GM23338 (cell line): ENCODE measurements at regions not wholly inside any gene's neighbourhood (a gene's known extent, or its start where the extent isn't known, plus 50 kb on each side); places are given as distances from the start of the nearest gene placed in this dataset.

ENCODE experiments used
- ATAC-seq: fragments of 200-7000 bp; cut with Tn5 transposase; 3 replicates; pipeline ENCODE4 v1.9.1; 2020
- DNase-seq: peaks from one replicate; pipeline ENCODE4 v3.0.0-alpha.2; 2015; ENCODE audit warnings: low spot score
- H2AFZ ChIP-seq: fragments of 200-600 bp; sonication (generic); 2 replicates; pipeline ENCODE4 v1.8.0; 2016; ENCODE audit warnings: antibody characterized with exemption, mild to moderate bottlenecking, moderate library complexity
- H3F3A ChIP-seq: fragments of 200-600 bp; sonication (generic); replicated peaks from 2 replicates; pipeline ENCODE4 v1.8.0; 2017; ENCODE audit warnings: antibody characterized with exemption, mixed run types, low read depth
- H3K27ac ChIP-seq: fragments of 200-600 bp; sonication (generic); 2 replicates; pipeline ENCODE4 v1.6.1; 2016; ENCODE audit warnings: low read depth
- H3K27me3 ChIP-seq: fragments of 200-600 bp; sonication (generic); 2 replicates; pipeline ENCODE4 v1.8.0; 2016; ENCODE audit warnings: mild to moderate bottlenecking, mixed run types, moderate library complexity; ENCODE audit not compliant: insufficient read depth
- H3K36me3 ChIP-seq: fragments of 200-600 bp; sonication (generic); 2 replicates; pipeline ENCODE4 v1.8.0; 2016; ENCODE audit warnings: mild to moderate bottlenecking; ENCODE audit not compliant: insufficient read depth
- H3K4me1 ChIP-seq: fragments of 200-600 bp; sonication (generic); 2 replicates; pipeline ENCODE4 v1.8.0; 2016; ENCODE audit warnings: mild to moderate bottlenecking, moderate library complexity; ENCODE audit not compliant: insufficient read depth
- H3K4me2 ChIP-seq: fragments of 200-600 bp; sonication (generic); 2 replicates; pipeline ENCODE4 v1.7.1; 2017; ENCODE audit warnings: mixed run types
- H3K4me3 ChIP-seq: fragments of 200-600 bp; sonication (generic); 2 replicates; pipeline ENCODE4 v1.6.1; 2016; ENCODE audit warnings: mixed run types
- H3K79me2 ChIP-seq: fragments of 200-600 bp; sonication (generic); replicated peaks from 2 replicates; pipeline ENCODE4 v1.8.0; 2017; ENCODE audit warnings: mild to moderate bottlenecking; ENCODE audit not compliant: insufficient read depth
- H3K9me2 ChIP-seq: fragments of 200-600 bp; sonication (generic); 2 replicates; pipeline ENCODE4 v1.8.0; 2017; ENCODE audit not compliant: insufficient read depth
- H4K20me1 ChIP-seq: fragments of 200-600 bp; sonication (generic); replicated peaks from 2 replicates; pipeline ENCODE4 v1.8.0; 2017; ENCODE audit warnings: mild to moderate bottlenecking; ENCODE audit not compliant: insufficient read depth
- H3K27ac Mint-ChIP-seq: 2 replicates; pipeline ENCODE4 v1.8.0; 2020; ENCODE audit warnings: inconsistent platforms, mild to moderate bottlenecking, moderate library complexity, mixed read lengths
- H3K27me3 Mint-ChIP-seq: 3 replicates; pipeline ENCODE4 v1.8.0; 2022; ENCODE audit warnings: low read depth, mild to moderate bottlenecking, moderate library complexity, mixed read lengths, inconsistent platforms; ENCODE audit not compliant: insufficient read depth, poor library complexity
- H3K36me3 Mint-ChIP-seq: 3 replicates; pipeline ENCODE4 v1.8.0; 2021; ENCODE audit warnings: low read depth, mild to moderate bottlenecking, inconsistent platforms, moderate library complexity, mixed read lengths
- H3K4me1 Mint-ChIP-seq: 3 replicates; pipeline ENCODE4 v1.8.0; 2020; ENCODE audit warnings: mild to moderate bottlenecking, inconsistent platforms, mixed read lengths
- H3K4me3 Mint-ChIP-seq: 3 replicates; pipeline ENCODE4 v1.8.0; 2021; ENCODE audit warnings: moderate library complexity, mild to moderate bottlenecking, inconsistent platforms, mixed read lengths
- H3K9me3 Mint-ChIP-seq: 3 replicates; pipeline ENCODE4 v1.8.0; 2020; ENCODE audit warnings: moderate library complexity, mild to moderate bottlenecking, inconsistent platforms, mixed read lengths
- CREB1 ChIP-seq: fragments of 250-450 bp; sonication (Bioruptor Pico); IDR thresholded peaks from 2 replicates; pipeline ENCODE4 v1.5.0; 2020; ENCODE audit warnings: low read depth, mild to moderate bottlenecking, moderate library complexity
- ETS1 ChIP-seq: IDR thresholded peaks from 2 replicates; pipeline ENCODE4 v1.6.1; 2016; ENCODE audit warnings: antibody characterized with exemption
- EZH2 ChIP-seq: fragments of 200-600 bp; sonication (generic); IDR thresholded peaks from one replicate; pipeline ENCODE4 v1.8.0; 2017; ENCODE audit warnings: antibody characterized with exemption, mild to moderate bottlenecking, low read depth; ENCODE audit not compliant: unreplicated experiment
- EZH2phosphoT487 ChIP-seq: fragments of 200-600 bp; sonication (generic); IDR thresholded peaks from one replicate; pipeline ENCODE4 v1.8.1; 2018; ENCODE audit warnings: antibody characterized with exemption; ENCODE audit not compliant: unreplicated experiment
- JUNB ChIP-seq: IDR thresholded peaks from one replicate; pipeline ENCODE4 v1.6.1; 2016; ENCODE audit warnings: antibody characterized with exemption; ENCODE audit not compliant: unreplicated experiment
- NANOG ChIP-seq: IDR thresholded peaks from 2 replicates; pipeline ENCODE4 v1.6.1; 2016; ENCODE audit warnings: antibody characterized with exemption, borderline replicate concordance
- POLR2AphosphoS5 ChIP-seq: IDR thresholded peaks from 2 replicates; pipeline ENCODE4 v1.6.1; 2016; ENCODE audit warnings: antibody characterized with exemption, low read depth
- STAT1 ChIP-seq: IDR thresholded peaks from one replicate; pipeline ENCODE4 v1.6.1; 2016; ENCODE audit warnings: antibody characterized with exemption; ENCODE audit not compliant: unreplicated experiment
- ZNF114 ChIP-seq: fragments of 250-450 bp; sonication (Bioruptor Pico); IDR thresholded peaks from 2 replicates; pipeline ENCODE4 v1.5.0; 2020; ENCODE audit warnings: mild to moderate bottlenecking, moderate library complexity
- ZNF331 ChIP-seq: fragments of 250-450 bp; sonication (Bioruptor Pico); IDR thresholded peaks from 2 replicates; pipeline ENCODE4 v1.5.0; 2020; ENCODE audit warnings: low read depth, mild to moderate bottlenecking, moderate library complexity
- ZNF462 ChIP-seq: fragments of 250-450 bp; sonication (Bioruptor Pico); IDR thresholded peaks from 2 replicates; pipeline ENCODE4 v1.5.0; 2020; ENCODE audit warnings: mild to moderate bottlenecking, moderate library complexity
- TF ChIP-seq, protein P1 (sequence below): IDR thresholded peaks from one replicate; pipeline ENCODE4 v1.6.1; 2018; ENCODE audit warnings: antibody characterized with exemption; ENCODE audit not compliant: unreplicated experiment
- TF ChIP-seq, protein P2 (sequence below), 2 experiments: fragments of 200-600 bp in 1 of 2; sonication (generic) in 1 of 2; conservative IDR thresholded peaks; 2 replicates each; pipeline versions ENCODE4 v1.5.1 to v1.6.1; 2016 to 2017; ENCODE audit warnings: antibody characterized with exemption in 2 of 2, low read depth in 2 of 2, mild to moderate bottlenecking in 2 of 2, moderate library complexity in 1 of 2

GRCh38 chr10:42479057-42479456 is 159.3 kb downstream of the ZNF33B start:
- no peak for ATAC-seq
- no peak overlapping the region for H3K4me3 Mint-ChIP-seq
- peaks cover 2% of the 10 kb centered on the region for H3K27me3 Mint-ChIP-seq
- no peak overlapping the region for H2AFZ ChIP-seq
- H3K4me2 ChIP-seq = no peak overlapping the region
- H4K20me1 ChIP-seq = no peaks in the 10 kb centered on the region
- no peak overlapping the region for H3K4me3 ChIP-seq
- no peak overlapping the region for H3K27ac Mint-ChIP-seq
- H3K27me3 ChIP-seq = no peaks in the 10 kb centered on the region
- H3K4me1 Mint-ChIP-seq = no peaks in the 10 kb centered on the region
- H3K9me3 Mint-ChIP-seq = peaks cover 94% of the 10 kb centered on the region
- H3K36me3 ChIP-seq = 0 out of 2 replicates have a peak, but pooled peaks cover 2% of the 10 kb centered on the region
- H3K79me2 ChIP-seq = no peaks in the 10 kb centered on the region
- TF ChIP-seq, protein P1, sequence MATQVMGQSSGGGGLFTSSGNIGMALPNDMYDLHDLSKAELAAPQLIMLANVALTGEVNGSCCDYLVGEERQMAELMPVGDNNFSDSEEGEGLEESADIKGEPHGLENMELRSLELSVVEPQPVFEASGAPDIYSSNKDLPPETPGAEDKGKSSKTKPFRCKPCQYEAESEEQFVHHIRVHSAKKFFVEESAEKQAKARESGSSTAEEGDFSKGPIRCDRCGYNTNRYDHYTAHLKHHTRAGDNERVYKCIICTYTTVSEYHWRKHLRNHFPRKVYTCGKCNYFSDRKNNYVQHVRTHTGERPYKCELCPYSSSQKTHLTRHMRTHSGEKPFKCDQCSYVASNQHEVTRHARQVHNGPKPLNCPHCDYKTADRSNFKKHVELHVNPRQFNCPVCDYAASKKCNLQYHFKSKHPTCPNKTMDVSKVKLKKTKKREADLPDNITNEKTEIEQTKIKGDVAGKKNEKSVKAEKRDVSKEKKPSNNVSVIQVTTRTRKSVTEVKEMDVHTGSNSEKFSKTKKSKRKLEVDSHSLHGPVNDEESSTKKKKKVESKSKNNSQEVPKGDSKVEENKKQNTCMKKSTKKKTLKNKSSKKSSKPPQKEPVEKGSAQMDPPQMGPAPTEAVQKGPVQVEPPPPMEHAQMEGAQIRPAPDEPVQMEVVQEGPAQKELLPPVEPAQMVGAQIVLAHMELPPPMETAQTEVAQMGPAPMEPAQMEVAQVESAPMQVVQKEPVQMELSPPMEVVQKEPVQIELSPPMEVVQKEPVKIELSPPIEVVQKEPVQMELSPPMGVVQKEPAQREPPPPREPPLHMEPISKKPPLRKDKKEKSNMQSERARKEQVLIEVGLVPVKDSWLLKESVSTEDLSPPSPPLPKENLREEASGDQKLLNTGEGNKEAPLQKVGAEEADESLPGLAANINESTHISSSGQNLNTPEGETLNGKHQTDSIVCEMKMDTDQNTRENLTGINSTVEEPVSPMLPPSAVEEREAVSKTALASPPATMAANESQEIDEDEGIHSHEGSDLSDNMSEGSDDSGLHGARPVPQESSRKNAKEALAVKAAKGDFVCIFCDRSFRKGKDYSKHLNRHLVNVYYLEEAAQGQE = no peak
- no peak for TF ChIP-seq EZH2
- no peak for TF ChIP-seq NANOG
- no peak for TF ChIP-seq STAT1
- TF ChIP-seq CREB1 (CRISPR knock-in tag) = no peak
- no peak for TF ChIP-seq ZNF462 (CRISPR knock-in tag)
- TF ChIP-seq, protein P2, sequence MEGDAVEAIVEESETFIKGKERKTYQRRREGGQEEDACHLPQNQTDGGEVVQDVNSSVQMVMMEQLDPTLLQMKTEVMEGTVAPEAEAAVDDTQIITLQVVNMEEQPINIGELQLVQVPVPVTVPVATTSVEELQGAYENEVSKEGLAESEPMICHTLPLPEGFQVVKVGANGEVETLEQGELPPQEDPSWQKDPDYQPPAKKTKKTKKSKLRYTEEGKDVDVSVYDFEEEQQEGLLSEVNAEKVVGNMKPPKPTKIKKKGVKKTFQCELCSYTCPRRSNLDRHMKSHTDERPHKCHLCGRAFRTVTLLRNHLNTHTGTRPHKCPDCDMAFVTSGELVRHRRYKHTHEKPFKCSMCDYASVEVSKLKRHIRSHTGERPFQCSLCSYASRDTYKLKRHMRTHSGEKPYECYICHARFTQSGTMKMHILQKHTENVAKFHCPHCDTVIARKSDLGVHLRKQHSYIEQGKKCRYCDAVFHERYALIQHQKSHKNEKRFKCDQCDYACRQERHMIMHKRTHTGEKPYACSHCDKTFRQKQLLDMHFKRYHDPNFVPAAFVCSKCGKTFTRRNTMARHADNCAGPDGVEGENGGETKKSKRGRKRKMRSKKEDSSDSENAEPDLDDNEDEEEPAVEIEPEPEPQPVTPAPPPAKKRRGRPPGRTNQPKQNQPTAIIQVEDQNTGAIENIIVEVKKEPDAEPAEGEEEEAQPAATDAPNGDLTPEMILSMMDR (conservative IDR thresholded peaks at IDR 0.05; ENCODE audit: low read depth in 2 of 2) = no peak
- no peak for TF ChIP-seq EZH2phosphoT487
- no peak for TF ChIP-seq ZNF114
- TF ChIP-seq JUNB = no peak
- no peak for TF ChIP-seq ZNF331
- no peak for TF ChIP-seq ETS1
- TF ChIP-seq POLR2AphosphoS5 = no peak
- no peaks in the 10 kb centered on the region for H3F3A ChIP-seq
- peaks cover 35% of the 10 kb centered on the region for H3K36me3 Mint-ChIP-seq
- no peaks in the 10 kb centered on the region for H3K4me1 ChIP-seq
- DNase-seq = no peak
- H3K27ac ChIP-seq = no peak overlapping the region
- no peaks in the 10 kb centered on the region for H3K9me2 ChIP-seq
